DND-41 (cell line): ENCODE measurements at regions not wholly inside any gene's neighbourhood (a gene's known extent, or its start where the extent isn't known, plus 50 kb on each side); places are given as distances from the start of the nearest gene placed in this dataset.

Experiments used
- CTCF ChIP-seq: IDR thresholded peaks from 2 replicates; pipeline ENCODE4 v1.5.1; 2012; ENCODE audit warnings: borderline replicate concordance, low read length, moderate library complexity, mild to moderate bottlenecking; ENCODE audit not compliant: poor library complexity, severe bottlenecking; ENCODE audit errors: extremely low read depth
- EZH2 ChIP-seq: IDR thresholded peaks from 3 replicates; pipeline ENCODE4 v1.6.1; 2012; ENCODE audit warnings: borderline replicate concordance, low read depth, mild to moderate bottlenecking, moderate library complexity, low read length, inconsistent platforms; ENCODE audit not compliant: severe bottlenecking

GRCh38 chr13:65268009-65268408 is 1962.1 kb downstream of the PCDH9 start:
- TF ChIP-seq CTCF: no peak
- TF ChIP-seq EZH2: no peak
